ENCODE measurements at regions not wholly inside any gene's neighbourhood (a gene's known extent, or its start where the extent isn't known, plus 50 kb on each side); places are given as distances from the start of the nearest gene placed in this dataset.

DNA sequence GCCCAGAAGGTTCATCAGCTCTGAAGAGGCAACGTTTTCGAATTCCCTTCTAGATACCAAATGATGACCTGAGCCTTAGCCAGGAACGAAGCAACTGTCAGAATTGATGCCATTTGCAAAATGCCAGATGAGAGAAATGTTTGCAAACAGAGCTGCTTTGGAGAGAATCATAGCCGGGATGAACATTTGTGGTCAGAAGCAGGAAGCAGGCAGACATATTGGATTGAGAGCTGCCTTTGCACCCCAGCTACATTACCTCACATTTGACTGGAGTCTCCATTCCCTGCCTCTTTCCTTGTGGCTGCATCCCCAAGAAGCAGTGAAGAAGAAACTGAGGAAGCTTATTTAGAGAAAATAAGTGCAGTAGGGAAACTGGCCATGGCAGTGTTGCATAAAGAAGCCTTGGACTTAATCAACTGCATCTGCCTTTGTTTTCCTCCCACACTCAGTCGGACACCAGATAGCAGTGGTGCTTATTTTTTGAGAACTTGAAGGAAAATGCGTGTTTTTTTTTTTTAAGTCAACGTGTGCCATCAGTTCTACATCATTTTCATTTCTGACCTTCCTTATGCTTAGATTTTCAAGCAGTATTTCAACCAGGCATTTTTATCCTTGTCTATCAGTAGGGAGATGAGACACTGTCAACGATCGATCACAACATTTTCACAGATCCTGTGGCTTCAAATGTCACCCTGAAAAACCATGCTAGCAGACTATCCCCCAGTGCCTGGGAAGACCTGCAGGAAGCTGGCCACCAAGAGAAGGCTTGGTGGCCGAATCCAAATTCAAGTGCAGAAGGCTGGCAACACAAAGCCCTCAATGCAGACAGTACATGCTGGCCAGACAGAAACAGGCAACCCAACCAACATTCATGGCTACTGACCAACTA lies 541.2 kb upstream of the JARID2 start:
- TF ChIP-seq, protein P1, sequence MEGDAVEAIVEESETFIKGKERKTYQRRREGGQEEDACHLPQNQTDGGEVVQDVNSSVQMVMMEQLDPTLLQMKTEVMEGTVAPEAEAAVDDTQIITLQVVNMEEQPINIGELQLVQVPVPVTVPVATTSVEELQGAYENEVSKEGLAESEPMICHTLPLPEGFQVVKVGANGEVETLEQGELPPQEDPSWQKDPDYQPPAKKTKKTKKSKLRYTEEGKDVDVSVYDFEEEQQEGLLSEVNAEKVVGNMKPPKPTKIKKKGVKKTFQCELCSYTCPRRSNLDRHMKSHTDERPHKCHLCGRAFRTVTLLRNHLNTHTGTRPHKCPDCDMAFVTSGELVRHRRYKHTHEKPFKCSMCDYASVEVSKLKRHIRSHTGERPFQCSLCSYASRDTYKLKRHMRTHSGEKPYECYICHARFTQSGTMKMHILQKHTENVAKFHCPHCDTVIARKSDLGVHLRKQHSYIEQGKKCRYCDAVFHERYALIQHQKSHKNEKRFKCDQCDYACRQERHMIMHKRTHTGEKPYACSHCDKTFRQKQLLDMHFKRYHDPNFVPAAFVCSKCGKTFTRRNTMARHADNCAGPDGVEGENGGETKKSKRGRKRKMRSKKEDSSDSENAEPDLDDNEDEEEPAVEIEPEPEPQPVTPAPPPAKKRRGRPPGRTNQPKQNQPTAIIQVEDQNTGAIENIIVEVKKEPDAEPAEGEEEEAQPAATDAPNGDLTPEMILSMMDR (conservative IDR thresholded peaks at IDR 0.05; ENCODE audit: low read depth in 2 of 2), result no peak
- TF ChIP-seq CREB1 (CRISPR knock-in tag; IDR thresholded peaks at IDR 0.05; ENCODE audit: low read depth), result no peak
- TF ChIP-seq REST (IDR thresholded peaks at IDR 0.05; ENCODE audit: unreplicated experiment), result no peak
- no peak for TF ChIP-seq POLR2AphosphoS5 (IDR thresholded peaks at IDR 0.05; ENCODE audit: low read depth)
- no peak for TF ChIP-seq EZH2 (IDR thresholded peaks at IDR 0.05; ENCODE audit: low read depth, unreplicated experiment)
- no peak for TF ChIP-seq NANOG (IDR thresholded peaks at IDR 0.05; ENCODE audit: borderline replicate concordance)
- TF ChIP-seq ZNF114 (CRISPR knock-in tag; IDR thresholded peaks at IDR 0.05), result no peak
- no peak for TF ChIP-seq EZH2phosphoT487 (IDR thresholded peaks at IDR 0.05; ENCODE audit: unreplicated experiment)
- TF ChIP-seq JUNB (IDR thresholded peaks at IDR 0.05; ENCODE audit: unreplicated experiment), result no peak
